IgD-negative memory B cell (primary cell): ENCODE measurements at regions not wholly inside any gene's neighbourhood (a gene's known extent, or its start where the extent isn't known, plus 50 kb on each side); places are given as distances from the start of the nearest gene placed in this dataset.
"Not testable (repeated sequence)": the region's sequence is repeated elsewhere in the genome, so short reads cannot be mapped to it uniquely, and the experiment has no call there.

Experiments used
- H3K27ac Mint-ChIP-seq, 3 donors: one replicate each; pipeline ENCODE4 v1.8.0; 2020 to 2022; ENCODE audit warnings: mild to moderate bottlenecking in 3 of 3, mixed read lengths in 3 of 3, moderate library complexity in 1 of 3
- H3K27me3 Mint-ChIP-seq: one replicate; pipeline ENCODE4 v1.8.0; 2021; ENCODE audit warnings: mixed read lengths
- H3K36me3 Mint-ChIP-seq: one replicate; pipeline ENCODE4 v1.8.0; 2020; ENCODE audit warnings: mild to moderate bottlenecking, mixed read lengths
- H3K4me1 Mint-ChIP-seq, 3 donors: one replicate each; pipeline ENCODE4 v1.8.0; 2020 to 2022; ENCODE audit warnings: mixed read lengths in 3 of 3, mild to moderate bottlenecking in 1 of 3
- H3K4me3 Mint-ChIP-seq, 4 donors: one replicate each; pipeline ENCODE4 v1.8.0; 2020 to 2022; ENCODE audit warnings: mild to moderate bottlenecking in 4 of 4, mixed read lengths in 4 of 4, moderate library complexity in 3 of 4
- H3K9me3 Mint-ChIP-seq, 3 donors: one replicate each; pipeline ENCODE4 v1.8.0; 2020 to 2021; ENCODE audit warnings: mixed read lengths in 3 of 3, mild to moderate bottlenecking in 1 of 3

DNA sequence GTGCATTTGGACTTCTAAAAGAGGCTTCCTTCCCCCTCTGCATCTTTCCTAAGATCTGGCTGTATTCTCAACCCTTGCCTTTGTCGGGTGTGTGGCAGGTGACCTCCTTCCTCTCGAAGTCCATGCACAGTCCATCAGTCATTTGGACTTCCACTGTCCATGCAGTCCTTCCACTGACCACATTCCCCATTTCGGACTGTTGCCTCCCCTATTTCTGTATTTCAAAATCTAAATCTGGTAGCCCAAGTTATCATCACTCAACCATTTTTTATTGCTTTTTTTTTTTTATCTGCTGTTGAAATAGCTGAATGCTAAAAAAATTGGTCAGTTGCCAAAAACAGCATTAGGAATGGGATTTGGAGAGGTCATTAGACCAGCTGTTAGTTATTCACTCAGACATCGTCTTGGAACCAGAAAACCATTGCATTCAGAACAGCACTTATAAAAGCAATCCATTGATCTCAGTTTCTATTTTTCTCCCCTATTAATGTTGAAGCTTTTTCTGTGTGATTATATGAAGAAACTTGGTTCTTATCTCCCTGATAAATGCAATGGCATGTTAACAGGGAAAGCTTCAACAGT lies 575.6 kb downstream of the KIF20B start:
- Mint-ChIP-seq H3K4me1 (no peaks in the 10 kb centered on the region), H3K27me3 (peaks cover 2% of the 10 kb centered on the region), H3K9me3 (no peaks in the 10 kb centered on the region), H3K27ac (no peak overlapping the region), H3K4me3 (no peak overlapping the region), H3K36me3 (peaks cover 2% of the 10 kb centered on the region)

DNA sequence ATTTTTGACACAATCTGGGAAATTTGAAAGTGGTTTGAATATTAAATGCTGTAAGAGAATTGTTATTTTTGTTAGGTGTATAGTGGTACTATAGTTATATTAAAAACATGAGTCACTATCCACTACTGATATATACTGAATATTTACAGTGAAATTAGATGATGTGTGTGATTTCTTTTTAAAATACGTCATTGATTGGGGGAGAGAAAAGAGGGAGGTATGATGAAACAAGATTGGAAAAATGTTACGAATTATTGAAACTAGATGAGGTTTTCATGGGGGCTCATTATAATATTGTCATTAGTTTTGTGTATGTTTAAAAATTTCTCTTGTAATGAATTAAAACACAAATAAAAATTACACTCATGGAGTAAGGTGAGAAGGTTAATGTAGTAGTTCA lies 571.4 kb downstream of the HTR7 start:
- Mint-ChIP-seq H3K9me3 (no peaks in the 10 kb centered on the region), H3K4me3 (no peak overlapping the region), H3K27me3 (no peaks in the 10 kb centered on the region), H3K4me1 (peaks cover 3 to 4% (median 4%) of the 10 kb centered on the region in 3 donors), H3K27ac (no peak overlapping the region), H3K36me3 (no peaks in the 10 kb centered on the region)

DNA sequence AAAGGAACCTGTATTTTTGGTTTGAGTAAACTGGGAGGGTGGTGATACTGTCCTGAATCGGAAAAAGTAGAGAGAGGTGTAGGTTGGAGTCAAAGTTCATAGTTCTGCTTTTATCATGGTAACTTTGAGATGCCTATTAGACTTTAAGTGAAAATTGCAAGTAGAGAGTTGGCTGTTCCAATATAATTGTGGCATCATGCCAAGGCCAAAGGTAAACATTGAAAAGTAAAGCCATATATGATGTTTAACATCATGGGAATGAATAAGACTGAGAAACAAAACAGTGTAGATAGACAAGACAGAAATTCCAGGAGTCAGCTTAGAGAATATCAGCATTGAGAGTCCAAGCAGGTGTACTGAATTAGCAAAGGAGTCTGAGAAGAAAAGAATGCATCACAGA lies 570.9 kb downstream of the HTR7 start:
- Mint-ChIP-seq H3K4me3 (no peak overlapping the region), H3K27me3 (no peaks in the 10 kb centered on the region), H3K4me1 (peaks cover 4% of the 10 kb centered on the region in 3 donors), H3K36me3 (no peaks in the 10 kb centered on the region), H3K9me3 (no peaks in the 10 kb centered on the region), H3K27ac (no peak overlapping the region)

DNA sequence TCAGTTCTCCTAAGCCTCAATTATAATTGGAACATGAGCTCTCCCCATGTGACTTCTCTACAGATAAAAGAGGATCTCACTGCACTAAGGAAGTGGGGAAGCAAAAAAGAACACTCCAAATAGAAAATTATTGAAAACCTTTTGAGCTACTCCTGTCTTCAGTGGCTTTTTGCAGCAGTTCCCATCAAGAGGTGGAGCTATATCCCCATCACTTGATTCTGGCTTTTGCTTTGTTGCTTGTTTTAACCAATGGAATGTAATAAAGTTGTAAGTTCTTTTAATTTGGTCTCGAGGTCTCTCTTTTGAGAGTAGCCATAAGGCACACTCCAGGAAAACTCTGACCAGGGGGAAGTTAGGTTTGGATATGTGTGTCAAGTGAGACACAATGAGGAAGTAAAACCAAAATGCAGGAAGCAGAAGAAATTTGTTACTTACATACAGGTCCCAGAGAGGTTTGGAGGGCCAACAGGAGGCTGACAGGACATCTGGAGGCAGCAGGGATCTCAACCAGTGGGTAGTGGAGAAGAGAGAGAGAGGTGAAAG lies 569.4 kb downstream of the HTR7 start:
- H3K9me3 Mint-ChIP-seq, result no peaks in the 10 kb centered on the region
- no peak overlapping the region for H3K4me3 Mint-ChIP-seq
- no peak overlapping the region for H3K27ac Mint-ChIP-seq
- H3K27me3 Mint-ChIP-seq, result no peaks in the 10 kb centered on the region
- peaks cover 4% of the 10 kb centered on the region in 3 donors for H3K4me1 Mint-ChIP-seq
- no peaks in the 10 kb centered on the region for H3K36me3 Mint-ChIP-seq

DNA sequence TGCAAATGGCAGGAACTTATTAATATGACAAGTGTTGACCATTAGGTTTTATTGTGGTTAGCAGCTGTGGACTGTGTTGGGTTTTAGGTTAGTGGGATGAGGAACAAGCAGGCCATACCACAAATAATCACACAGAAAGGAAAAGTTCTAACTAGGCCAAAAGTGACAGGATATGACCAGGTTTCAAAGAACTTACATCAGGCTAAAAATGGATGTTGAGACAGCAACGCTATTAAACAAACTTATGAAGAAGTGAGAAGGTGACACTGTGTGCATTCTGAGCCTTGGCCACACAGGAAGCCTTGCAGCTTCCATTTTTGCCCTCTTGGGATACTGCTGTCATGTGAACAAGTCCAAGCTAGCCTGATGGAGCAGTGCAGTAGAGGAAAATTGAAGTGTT lies 568.8 kb downstream of the HTR7 start:
- Mint-ChIP-seq H3K4me3 (peak overlapping the region in 1 of 4 donors; percentile 19), H3K4me1 (peaks cover 4% of the 10 kb centered on the region in 3 donors), H3K9me3 (no peaks in the 10 kb centered on the region), H3K27ac (no peak overlapping the region), H3K27me3 (no peaks in the 10 kb centered on the region), H3K36me3 (no peaks in the 10 kb centered on the region)

DNA sequence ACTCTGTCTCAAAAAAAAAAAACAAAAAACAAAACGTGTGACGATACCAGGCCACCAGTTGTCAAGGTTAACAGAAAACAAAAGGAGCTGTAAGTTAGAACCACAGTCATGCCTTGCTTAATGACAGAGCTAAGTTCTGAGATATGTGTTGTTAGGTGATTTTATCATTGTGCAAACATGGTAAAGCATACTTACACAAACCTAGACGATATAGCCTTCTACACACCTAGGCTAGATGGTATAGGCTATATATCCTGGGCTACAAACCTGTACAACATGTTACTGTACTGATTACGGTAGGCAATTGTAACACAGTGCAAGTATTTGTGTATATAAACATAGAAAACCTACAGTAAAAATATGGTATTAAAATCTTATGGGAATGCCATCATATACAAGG lies 564.2 kb downstream of the HTR7 start:
- no peaks in the 10 kb centered on the region for H3K27me3 Mint-ChIP-seq
- H3K27ac Mint-ChIP-seq, result no peak overlapping the region

DNA sequence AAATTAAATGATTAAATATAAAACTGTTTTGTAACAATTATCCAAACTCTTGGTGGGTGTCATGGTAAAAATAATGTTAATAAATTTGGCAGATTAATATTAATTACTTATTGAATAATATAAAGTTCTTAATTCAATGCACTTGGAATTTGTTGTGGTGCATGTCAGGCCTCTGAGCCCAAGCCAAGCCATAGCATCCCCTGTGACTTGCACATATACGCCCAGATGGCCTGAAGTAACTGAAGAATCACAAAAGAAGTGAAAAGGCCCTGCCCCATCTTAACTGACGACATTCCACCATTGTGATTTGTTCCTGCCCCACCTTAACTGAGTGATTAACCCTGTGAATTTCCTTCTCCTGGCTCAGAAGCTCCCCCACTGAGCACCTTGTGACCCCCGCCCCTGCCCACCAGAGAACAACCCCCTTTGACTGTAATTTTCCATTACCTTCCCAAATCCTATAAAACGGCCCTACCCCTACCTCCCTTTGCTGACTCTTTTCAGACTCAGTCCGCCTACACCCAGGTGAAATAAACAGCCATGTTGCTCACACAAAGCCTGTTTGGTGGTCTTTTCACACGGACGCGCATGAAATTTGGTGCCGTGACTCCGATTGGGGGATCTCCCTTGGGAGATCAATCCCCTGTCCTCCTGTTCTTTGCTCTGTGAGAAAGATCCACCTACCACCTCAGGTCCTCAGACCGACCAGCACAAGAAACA lies 562.9 kb downstream of the HTR7 start:
- not testable (repeated sequence) for H3K9me3 Mint-ChIP-seq, H3K36me3 Mint-ChIP-seq, H3K4me3 Mint-ChIP-seq, H3K4me1 Mint-ChIP-seq, H3K27ac Mint-ChIP-seq, H3K27me3 Mint-ChIP-seq

More for the DNA sequence above, 564.2 kb downstream of the HTR7 start:
- Mint-ChIP-seq H3K4me3 (no peak overlapping the region), H3K36me3 (no peaks in the 10 kb centered on the region), H3K4me1 (peaks cover under 1 to 2% (median 2%) of the 10 kb centered on the region in 3 donors), H3K9me3 (no peaks in the 10 kb centered on the region)

DNA sequence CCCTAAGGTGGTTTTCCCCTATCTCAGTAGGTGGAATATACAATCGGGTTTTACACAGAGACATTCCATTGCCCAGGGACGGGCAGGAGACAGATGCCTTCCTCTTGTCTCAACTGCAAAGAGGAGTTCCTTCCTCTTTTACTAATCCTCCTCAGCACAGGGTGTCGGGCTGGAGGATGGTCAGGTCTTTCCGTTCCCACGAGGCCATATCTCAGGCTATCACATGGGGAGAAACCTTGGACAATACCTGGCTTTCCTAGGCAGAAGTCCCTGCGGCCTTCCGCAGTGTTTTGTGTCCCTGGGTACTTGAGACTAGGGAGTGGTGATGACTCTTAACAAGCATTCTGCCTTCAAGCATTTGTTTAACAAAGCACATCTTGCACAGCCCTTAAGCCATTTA lies 555.8 kb downstream of the HTR7 start:
- H3K36me3 Mint-ChIP-seq, H3K4me3 Mint-ChIP-seq, H3K27ac Mint-ChIP-seq, H3K4me1 Mint-ChIP-seq, H3K9me3 Mint-ChIP-seq: not testable (repeated sequence)
- H3K27me3 Mint-ChIP-seq, result peaks cover 10% of the 10 kb centered on the region

DNA sequence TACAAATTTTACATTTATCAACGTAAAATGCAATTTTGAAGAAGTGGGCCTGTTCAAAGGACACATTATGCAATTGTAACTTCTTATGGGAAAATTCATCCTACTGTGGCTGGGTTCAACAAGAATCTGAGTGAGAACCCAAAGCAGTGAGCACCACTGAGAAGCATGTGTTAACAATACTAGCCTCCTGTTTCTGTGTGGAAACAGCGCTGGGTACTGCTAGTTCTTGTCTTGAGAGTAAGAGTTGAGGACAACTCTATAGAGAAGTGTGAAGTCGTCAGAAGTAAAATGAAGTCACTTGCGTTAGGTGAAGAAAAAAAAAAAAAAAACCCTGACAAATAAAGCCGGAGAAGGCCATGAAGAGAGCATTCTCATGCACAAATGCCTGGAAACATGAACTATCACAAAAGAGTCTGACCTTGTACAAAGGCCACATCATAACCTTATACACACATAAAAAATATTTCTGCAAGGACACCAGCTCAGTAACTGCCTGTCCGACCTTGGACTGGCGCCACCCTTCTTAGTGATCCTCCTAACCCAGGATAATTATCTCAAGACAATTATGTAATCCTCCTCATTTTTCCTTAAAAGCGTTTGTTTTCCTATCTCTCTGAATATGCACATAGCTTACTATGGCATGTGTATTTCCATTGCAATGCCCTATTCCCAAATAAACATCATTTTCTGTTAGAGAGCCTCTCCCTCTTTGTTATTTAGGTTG lies 554.9 kb downstream of the HTR7 start:
- Mint-ChIP-seq H3K27me3 (peaks cover 10% of the 10 kb centered on the region), H3K36me3 (no peaks in the 10 kb centered on the region), H3K4me3 (no peak overlapping the region), H3K9me3 (peaks cover 0 to 2% (median 0%) of the 10 kb centered on the region in 3 donors), H3K27ac (no peak overlapping the region), H3K4me1 (no peaks in the 10 kb centered on the region)

DNA sequence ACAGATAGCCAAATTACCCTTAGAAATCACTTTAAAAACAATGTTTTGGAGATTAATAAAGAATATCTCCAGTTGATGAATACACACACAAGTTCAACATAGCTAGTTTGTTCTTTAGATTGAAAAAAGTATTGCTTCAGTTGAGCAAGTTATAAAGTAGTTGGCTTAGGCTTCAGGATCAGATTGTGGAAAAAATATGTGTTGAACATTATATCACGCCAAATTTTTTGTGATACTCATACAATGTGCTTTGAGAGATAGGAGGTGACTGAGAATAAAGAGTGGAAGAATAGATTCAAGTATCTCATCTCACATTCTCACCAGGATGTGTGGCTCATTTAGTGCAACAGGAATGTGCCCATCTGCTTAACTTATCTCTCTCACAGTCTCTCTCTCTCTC lies 553.3 kb downstream of the HTR7 start:
- Mint-ChIP-seq H3K36me3 (no peaks in the 10 kb centered on the region), H3K9me3 (peaks cover 0 to 4% (median 4%) of the 10 kb centered on the region in 3 donors), H3K27ac (no peak overlapping the region), H3K4me1 (no peaks in the 10 kb centered on the region), H3K4me3 (no peak overlapping the region), H3K27me3 (peaks cover 10% of the 10 kb centered on the region)

DNA sequence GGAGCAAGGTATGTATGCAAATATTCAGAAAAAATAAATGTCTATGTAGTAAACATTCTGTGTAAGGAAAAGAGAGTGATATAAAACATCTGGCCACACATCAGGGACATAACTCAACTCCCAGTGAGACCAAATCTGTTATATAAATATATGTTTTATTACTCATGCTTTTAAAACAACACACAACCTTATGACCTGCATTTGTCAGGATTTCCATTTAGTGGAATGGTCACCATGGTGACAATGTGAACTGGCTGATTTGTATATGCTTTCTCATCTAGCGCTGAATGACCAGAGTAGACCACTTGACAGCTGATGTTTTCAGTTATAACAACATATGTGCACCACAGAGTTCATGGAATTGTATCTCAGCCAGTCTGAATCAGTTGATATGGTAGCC lies 551.7 kb downstream of the HTR7 start:
- peaks cover 0 to 5% (median 2%) of the 10 kb centered on the region in 3 donors for H3K9me3 Mint-ChIP-seq
- H3K4me3 Mint-ChIP-seq, result no peak overlapping the region
- H3K27ac Mint-ChIP-seq, result no peak overlapping the region
- peaks cover 2% of the 10 kb centered on the region for H3K36me3 Mint-ChIP-seq
- H3K27me3 Mint-ChIP-seq, result peaks cover 10% of the 10 kb centered on the region
- no peaks in the 10 kb centered on the region for H3K4me1 Mint-ChIP-seq

DNA sequence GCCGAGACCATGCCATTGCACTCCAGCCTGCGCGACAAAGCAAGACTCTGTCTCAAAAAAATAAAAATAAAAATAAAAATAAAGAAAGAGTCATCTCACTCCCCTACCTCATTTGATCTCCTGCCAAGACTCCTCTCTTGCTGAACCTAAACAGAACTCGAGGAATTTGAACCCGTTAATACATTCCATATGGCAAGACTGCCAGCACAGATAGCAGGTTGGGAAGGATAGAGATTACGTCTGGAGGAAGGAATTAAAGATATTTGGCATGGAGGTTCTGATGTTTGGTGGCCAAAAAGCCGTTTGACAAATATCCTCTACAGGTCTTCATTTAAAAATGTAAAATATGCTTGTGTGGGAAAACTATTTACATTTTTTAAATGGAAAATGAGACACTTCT lies 549.6 kb downstream of the HTR7 start:
- Mint-ChIP-seq H3K4me1 (no peaks in the 10 kb centered on the region), H3K9me3 (peaks cover 0 to 5% (median 2%) of the 10 kb centered on the region in 3 donors), H3K36me3 (peaks cover 2% of the 10 kb centered on the region), H3K27ac (no peak overlapping the region), H3K4me3 (no peak overlapping the region), H3K27me3 (peaks cover 8% of the 10 kb centered on the region)

DNA sequence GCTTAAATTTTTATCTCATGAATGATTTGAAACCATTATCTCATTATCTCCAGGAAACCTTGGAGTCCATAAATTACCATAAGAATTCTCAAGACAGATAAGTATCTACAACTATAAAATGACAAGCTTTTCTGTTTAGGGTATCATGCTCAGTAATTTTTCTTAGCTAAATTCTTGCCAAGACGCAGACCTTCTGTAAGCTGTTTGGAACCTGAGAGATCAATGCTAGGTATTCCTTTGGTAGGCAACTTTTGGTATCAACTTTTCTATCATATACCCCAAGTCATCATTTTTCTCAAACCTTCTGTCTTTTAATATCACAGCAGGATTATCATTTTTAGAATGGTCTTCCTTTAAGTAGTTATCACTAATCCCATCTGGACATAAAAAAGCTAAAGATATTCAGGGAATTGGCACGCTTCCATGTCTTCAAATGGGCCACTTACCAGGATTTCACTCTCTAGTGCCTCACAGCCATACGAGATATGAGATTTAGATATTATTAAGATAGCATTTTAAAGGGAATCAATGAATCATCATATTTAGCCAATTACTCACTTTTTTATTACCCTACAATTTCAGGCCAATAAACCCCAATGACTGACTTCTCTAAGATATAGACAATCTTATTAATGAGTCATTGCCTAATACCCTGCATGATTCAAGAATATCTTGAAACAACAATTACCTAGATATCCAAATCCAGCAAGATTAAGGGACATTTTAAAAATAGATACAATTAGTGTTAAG lies 544.1 kb downstream of the HTR7 start:
- H3K4me3 Mint-ChIP-seq, result no peak overlapping the region
- H3K27me3 Mint-ChIP-seq, result peaks cover 4% of the 10 kb centered on the region
- H3K36me3 Mint-ChIP-seq, result peaks cover 2% of the 10 kb centered on the region
- H3K9me3 Mint-ChIP-seq, result peaks cover 0 to 5% (median 2%) of the 10 kb centered on the region in 3 donors
- H3K27ac Mint-ChIP-seq, result no peak overlapping the region
- H3K4me1 Mint-ChIP-seq, result no peaks in the 10 kb centered on the region

DNA sequence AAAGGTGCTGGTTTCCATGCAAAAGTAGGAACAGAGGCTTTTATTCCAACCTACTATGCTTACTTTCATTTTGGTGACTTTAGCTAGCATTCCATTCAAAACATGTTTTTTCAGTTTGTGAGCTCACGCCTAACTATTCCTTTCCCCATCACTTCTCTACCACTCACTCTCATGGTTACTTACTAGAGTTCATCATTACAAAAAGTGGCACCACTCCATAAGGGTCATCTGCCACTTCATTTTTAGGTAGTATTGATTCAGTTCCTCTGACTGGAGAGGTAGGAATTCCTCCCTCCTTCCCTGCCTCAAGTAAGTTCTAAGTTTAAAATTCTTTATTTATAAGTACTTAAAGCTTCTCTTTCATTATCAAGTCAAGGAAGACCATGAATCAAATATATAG lies 543.1 kb downstream of the HTR7 start:
- no peak overlapping the region for H3K4me3 Mint-ChIP-seq
- H3K36me3 Mint-ChIP-seq, result peaks cover 2% of the 10 kb centered on the region
- no peaks in the 10 kb centered on the region for H3K9me3 Mint-ChIP-seq
- peak overlapping the region in 1 of 3 donors; percentile 27 for H3K27ac Mint-ChIP-seq
- H3K4me1 Mint-ChIP-seq, result no peaks in the 10 kb centered on the region
- peaks cover 4% of the 10 kb centered on the region for H3K27me3 Mint-ChIP-seq

DNA sequence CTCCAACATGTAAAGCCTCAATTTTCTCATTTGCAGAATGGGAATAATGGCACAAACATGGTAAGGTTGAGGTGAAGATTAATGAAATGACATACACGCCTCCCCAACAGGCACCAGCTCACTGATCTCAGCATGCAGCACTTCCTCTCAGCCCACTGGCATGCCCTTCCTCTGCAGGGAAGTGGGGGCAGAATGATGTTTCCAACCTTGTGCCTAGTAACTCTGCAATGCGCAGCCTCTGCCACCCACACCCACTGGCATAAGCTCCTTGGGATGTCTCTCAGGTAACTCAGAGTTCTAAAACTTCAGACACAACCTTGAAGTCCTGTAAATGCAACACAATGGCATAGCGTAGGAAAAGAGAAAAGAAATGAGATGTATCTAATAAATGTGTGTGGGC lies 540.7 kb downstream of the HTR7 start:
- Mint-ChIP-seq H3K36me3 (peaks cover 2% of the 10 kb centered on the region), H3K4me3 (no peak overlapping the region), H3K27me3 (peaks cover 4% of the 10 kb centered on the region), H3K9me3 (no peaks in the 10 kb centered on the region), H3K27ac (no peak overlapping the region), H3K4me1 (no peaks in the 10 kb centered on the region)
